ENCODE measurements at regions not wholly inside any gene's neighbourhood (a gene's known extent, or its start where the extent isn't known, plus 50 kb on each side); places are given as distances from the start of the nearest gene placed in this dataset.

DNA sequence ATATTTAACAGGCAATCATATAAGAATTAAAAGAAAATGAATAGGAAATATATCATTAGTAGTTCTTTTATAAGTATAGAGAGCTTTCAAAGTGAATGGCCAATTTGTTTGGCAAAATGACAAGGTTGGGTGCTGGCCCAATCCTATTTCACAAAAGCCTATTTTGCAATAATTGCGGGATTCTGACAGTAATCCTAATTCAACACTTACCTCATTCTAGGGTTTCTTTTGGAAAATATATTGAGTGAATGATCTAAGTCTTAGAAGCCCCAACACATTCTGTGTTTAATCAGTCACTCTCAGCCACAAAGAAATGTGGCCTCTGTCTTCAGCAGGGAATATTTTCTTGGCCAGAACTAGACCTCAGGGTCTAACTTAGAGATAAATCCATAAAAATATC is 835.9 kb upstream of the ZNF608 start:
- no peak for DNase-seq (ENCODE audit: low read depth, low spot score)
- TF ChIP-seq, protein P1, sequence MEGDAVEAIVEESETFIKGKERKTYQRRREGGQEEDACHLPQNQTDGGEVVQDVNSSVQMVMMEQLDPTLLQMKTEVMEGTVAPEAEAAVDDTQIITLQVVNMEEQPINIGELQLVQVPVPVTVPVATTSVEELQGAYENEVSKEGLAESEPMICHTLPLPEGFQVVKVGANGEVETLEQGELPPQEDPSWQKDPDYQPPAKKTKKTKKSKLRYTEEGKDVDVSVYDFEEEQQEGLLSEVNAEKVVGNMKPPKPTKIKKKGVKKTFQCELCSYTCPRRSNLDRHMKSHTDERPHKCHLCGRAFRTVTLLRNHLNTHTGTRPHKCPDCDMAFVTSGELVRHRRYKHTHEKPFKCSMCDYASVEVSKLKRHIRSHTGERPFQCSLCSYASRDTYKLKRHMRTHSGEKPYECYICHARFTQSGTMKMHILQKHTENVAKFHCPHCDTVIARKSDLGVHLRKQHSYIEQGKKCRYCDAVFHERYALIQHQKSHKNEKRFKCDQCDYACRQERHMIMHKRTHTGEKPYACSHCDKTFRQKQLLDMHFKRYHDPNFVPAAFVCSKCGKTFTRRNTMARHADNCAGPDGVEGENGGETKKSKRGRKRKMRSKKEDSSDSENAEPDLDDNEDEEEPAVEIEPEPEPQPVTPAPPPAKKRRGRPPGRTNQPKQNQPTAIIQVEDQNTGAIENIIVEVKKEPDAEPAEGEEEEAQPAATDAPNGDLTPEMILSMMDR (IDR thresholded peaks at IDR 0.05; ENCODE audit: insufficient read depth, low read length, missing control alignments) = no peak
- no peak overlapping the region for H3K4me3 ChIP-seq (ENCODE audit: low read depth, low read length)
- POLR2A ChIA-PET = no interaction called here
- CTCF ChIA-PET = no interaction called here

DNA sequence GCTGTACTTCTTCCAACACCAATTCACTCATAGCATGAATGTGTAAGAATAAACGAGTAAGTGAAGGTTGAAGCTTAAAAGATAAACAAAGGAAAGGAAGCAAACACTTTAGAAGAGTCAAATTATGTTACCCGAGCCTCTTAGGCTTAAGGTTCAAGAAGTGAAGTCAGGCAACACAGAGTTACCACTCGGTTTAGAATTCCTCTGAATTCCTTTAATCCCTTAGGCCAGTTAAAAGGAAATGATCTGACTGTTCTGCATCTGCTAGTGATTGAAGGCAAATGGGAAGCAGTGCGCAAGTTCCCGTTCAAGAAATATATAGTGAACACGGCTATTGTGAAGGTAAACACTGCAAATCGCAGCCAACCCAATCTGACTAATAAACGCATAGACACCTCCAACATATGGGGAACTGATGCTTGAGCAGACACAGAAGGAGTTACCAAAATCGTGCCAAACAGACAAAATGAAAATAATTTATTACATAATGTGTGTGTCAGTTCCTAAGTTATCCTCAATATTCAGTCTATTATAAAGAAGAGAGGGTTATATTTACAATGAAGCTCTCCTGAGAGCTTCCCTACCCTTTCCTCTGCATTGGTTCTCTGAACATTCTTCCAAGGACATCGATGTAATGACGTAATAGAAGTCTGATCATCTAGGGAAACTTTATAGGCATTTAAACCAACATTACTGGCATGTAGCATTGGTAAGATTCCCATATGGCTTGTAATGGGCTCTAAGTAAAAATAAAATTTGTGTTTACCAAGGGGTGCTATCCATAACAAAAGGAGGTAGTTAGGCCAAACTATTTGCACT is 837.1 kb upstream of the ZNF608 start:
- ChIA-PET CTCF (no interaction called here), POLR2A (no interaction called here)
- H3K4me3 ChIP-seq (ENCODE audit: low read depth, low read length) = no peak overlapping the region
- no peak for DNase-seq (ENCODE audit: low read depth, low spot score)
- TF ChIP-seq, protein P1 (IDR thresholded peaks at IDR 0.05; ENCODE audit: insufficient read depth, low read length, missing control alignments) = no peak

DNA sequence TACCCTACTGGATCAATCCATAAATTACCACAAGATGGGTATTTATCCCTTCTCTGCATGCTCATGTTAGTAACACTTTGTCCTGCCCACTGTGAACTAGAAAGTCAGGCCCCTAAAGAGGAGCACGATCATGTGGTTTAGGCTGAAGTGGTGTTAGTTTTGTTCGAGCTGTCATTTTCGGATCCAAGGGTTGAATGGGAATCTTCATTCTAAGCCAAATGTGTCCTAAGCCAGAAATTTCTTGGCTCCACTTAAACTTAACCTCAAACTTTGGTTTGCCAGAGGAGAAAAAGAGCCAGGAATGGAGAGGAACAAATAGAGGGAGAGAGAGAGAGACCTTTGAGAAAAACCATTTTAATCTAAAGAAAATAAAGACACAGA is 837.7 kb upstream of the ZNF608 start:
- no peak for DNase-seq (ENCODE audit: low read depth, low spot score)
- ChIA-PET POLR2A (no interaction called here), CTCF (no interaction called here)
- TF ChIP-seq, protein P1 (IDR thresholded peaks at IDR 0.05; ENCODE audit: insufficient read depth, low read length, missing control alignments) = no peak
- H3K4me3 ChIP-seq (ENCODE audit: low read depth, low read length) = no peak overlapping the region

DNA sequence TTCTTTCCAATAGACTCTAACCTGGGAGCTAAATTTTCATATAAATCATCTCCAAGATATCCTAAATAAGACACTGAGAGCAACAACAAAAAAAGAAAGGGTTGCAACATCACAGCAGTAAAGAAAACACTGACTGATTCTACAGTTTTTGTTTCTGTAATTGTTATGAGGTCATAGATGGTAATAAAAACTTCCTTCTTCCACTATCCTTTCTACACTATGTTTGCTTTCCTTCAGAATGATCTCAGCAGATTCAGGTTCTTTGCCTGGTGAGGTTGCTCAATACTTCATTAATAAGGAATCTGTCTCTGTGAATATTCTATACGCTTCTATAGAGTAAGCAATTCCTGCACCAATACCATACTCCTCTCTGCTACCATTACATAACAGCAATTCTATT is 835.6 kb upstream of the GRAMD2B start:
- no peak for DNase-seq (ENCODE audit: low read depth, low spot score)
- TF ChIP-seq, protein P1 (IDR thresholded peaks at IDR 0.05; ENCODE audit: insufficient read depth, low read length, missing control alignments) = no peak
- H3K4me3 ChIP-seq (ENCODE audit: low read depth, low read length) = no peak overlapping the region
- ChIA-PET POLR2A (no interaction called here), CTCF (no interaction called here)

DNA sequence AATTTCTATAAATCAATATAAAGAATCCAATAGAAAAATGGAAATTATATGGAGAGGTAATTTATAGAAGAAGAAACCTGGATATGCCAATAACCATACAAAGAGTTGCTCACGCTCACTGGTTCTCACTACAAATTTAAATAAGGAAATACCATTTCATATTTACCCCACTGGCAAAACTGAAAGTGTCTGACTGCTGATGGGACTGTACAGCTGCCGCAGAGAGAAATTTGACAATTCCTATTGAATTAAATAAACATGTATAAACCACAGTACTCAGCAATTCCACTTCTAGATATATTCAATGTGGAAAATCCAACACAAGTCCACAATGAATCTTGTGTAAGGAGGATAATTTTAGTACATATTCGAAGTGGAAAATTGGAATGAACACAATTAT is 830.4 kb upstream of the GRAMD2B start:
- DNase-seq (ENCODE audit: low read depth, low spot score) = no peak
- ChIA-PET CTCF (no interaction called here), POLR2A (no interaction called here)
- TF ChIP-seq, protein P1 (IDR thresholded peaks at IDR 0.05; ENCODE audit: insufficient read depth, low read length, missing control alignments) = no peak
- no peak overlapping the region for H3K4me3 ChIP-seq (ENCODE audit: low read depth, low read length)

DNA sequence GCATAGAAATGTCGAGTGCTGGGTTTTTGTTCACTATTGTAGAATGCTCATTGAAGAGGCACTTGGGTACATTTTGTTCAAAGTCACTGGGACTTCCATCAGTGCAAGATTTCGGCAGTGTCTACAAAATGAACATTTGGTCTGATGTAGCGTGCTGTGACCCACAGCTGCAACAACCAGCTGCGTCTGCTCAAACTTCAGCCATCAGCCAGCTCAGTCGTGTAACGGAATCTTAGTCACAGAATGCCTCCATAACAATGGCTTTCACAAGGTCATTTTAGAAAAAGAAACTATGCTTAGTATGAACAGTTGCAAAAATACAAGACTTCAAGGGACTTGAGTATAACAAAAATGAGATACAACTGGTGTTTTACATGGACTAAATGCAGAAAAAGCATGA is 828.1 kb upstream of the GRAMD2B start:
- no peak for DNase-seq (ENCODE audit: low read depth, low spot score)
- POLR2A ChIA-PET = no interaction called here
- TF ChIP-seq, protein P1 (IDR thresholded peaks at IDR 0.05; ENCODE audit: insufficient read depth, low read length, missing control alignments) = no peak
- H3K4me3 ChIP-seq (ENCODE audit: low read depth, low read length) = no peak overlapping the region
- CTCF ChIA-PET = no interaction called here
